SK-N-SH (cell line): ENCODE measurements at regions not wholly inside any gene's neighbourhood (a gene's known extent, or its start where the extent isn't known, plus 50 kb on each side); places are given as distances from the start of the nearest gene placed in this dataset.

ENCODE experiments used
- CTCF ChIP-seq: fragments of 200-600 bp; sonication (generic); IDR thresholded peaks from 2 replicates; pipeline ENCODE4 v1.6.1; 2017; ENCODE audit warnings: antibody characterized with exemption, mild to moderate bottlenecking, moderate library complexity
- GATA2 ChIP-seq: sonication (generic); formaldehyde crosslinking; IDR thresholded peaks from 2 replicates; pipeline ENCODE4 v1.5.0; 2020; ENCODE audit warnings: mild to moderate bottlenecking, missing genetic modification reagents
- MAX ChIP-seq: IDR thresholded peaks from 2 replicates; pipeline ENCODE4 v1.4.0; 2012; ENCODE audit warnings: low read depth
- SIN3A ChIP-seq: IDR thresholded peaks from 2 replicates; pipeline ENCODE4 v1.6.1; 2012; ENCODE audit warnings: low read depth, mild to moderate bottlenecking, low read length, moderate library complexity, borderline replicate concordance

GRCh38 chr9:22237497-22238363 is 208.9 kb upstream of the DMRTA1 start:
- TF ChIP-seq MAX (peak; percentile 67; the same call in 1 of the 2 replicates), CTCF (no peak), GATA2 (CRISPR knock-in tag) (no peak), SIN3A (no peak)
